ENCODE measurements at regions not wholly inside any gene's neighbourhood (a gene's known extent, or its start where the extent isn't known, plus 50 kb on each side); places are given as distances from the start of the nearest gene placed in this dataset.

- TF ChIP-seq CTCF (IDR thresholded peaks at IDR 0.05), result no peak
- TF ChIP-seq POLR2A (IDR thresholded peaks at IDR 0.05), result no peak
Measured at GRCh38 chr9:20082831-20083230, 294.0 kb upstream of the SLC24A2 start.

Measured in prostate gland (tissue), 2 donors.